H1 (cell line): ENCODE measurements at regions not wholly inside any gene's neighbourhood (a gene's known extent, or its start where the extent isn't known, plus 50 kb on each side); places are given as distances from the start of the nearest gene placed in this dataset.

Source experiments
- CTCF ChIA-PET: fragments of 300-600 bp; sonication (Branson Sonifier 250); formaldehyde crosslinking; loops from one replicate; lab custom pipeline; 2021; ENCODE audit not compliant: partially characterized antibody; lab: Charles Lee
- POLR2A ChIA-PET: fragments of 300-600 bp; sonication (Branson Sonifier 250); formaldehyde crosslinking; loops from one replicate; lab custom pipeline; 2021; ENCODE audit warnings: inconsistent platforms; ENCODE audit not compliant: partially characterized antibody; lab: Charles Lee
- DNase-seq, 2 experiments: peaks; one replicate each; pipeline versions ENCODE4 v3.0.0 to v3.0.0-alpha.2; 2010 to 2022; ENCODE audit warnings: low spot score in 2 of 2, low read depth in 1 of 2, mixed read lengths in 1 of 2
- FAIRE-seq: peaks from 2 replicates; lab custom pipeline; 2011; peaks lifted over from hg19 to GRCh38; lab: Jason Lieb, UNC
- H2AFZ ChIP-seq: 2 replicates; pipeline ENCODE4 v1.8.1; 2012; ENCODE audit warnings: low read length, inconsistent platforms
- H2AK5ac ChIP-seq: 2 replicates; pipeline ENCODE4 v1.6.1; 2013; ENCODE audit warnings: low read depth, low read length
- H2BK120ac ChIP-seq: replicated peaks from 2 replicates; pipeline ENCODE3; 2013; ENCODE audit warnings: low read depth, low read length, inconsistent platforms
- H2BK12ac ChIP-seq: 2 replicates; pipeline ENCODE4 v1.6.1; 2013; ENCODE audit warnings: low read depth, low read length
- H2BK15ac ChIP-seq: 2 replicates; pipeline ENCODE4 v1.6.1; 2013; ENCODE audit warnings: low read length
- H2BK20ac ChIP-seq: 2 replicates; pipeline ENCODE4 v1.6.1; 2013; ENCODE audit warnings: low read length
- H2BK5ac ChIP-seq: 2 replicates; pipeline ENCODE4 v1.6.1; 2013; ENCODE audit warnings: low read depth, low read length
- H3K14ac ChIP-seq: 2 replicates; pipeline ENCODE4 v1.6.1; 2013; ENCODE audit warnings: inconsistent platforms; ENCODE audit not compliant: insufficient read length
- H3K18ac ChIP-seq: 2 replicates; pipeline ENCODE4 v1.6.1; 2013; ENCODE audit warnings: low read length; ENCODE audit errors: extremely low read depth
- H3K23ac ChIP-seq: 2 replicates; pipeline ENCODE4 v1.6.1; 2013; ENCODE audit warnings: inconsistent platforms; ENCODE audit not compliant: insufficient read length
- H3K23me2 ChIP-seq: 2 replicates; pipeline ENCODE4 v1.6.1; 2013; ENCODE audit warnings: low read depth, low read length
- H3K27ac ChIP-seq: 2 replicates; pipeline ENCODE4 v1.6.1; 2011; ENCODE audit warnings: low read depth, low read length, inconsistent platforms
- H3K27me3 ChIP-seq, 4 experiments: replicated peaks in 1 of 4; 1 replicate in 1 of 4; 2 replicates in 3 of 4; pipeline versions ENCODE4 v1.6.1 to v1.8.1; 2011 to 2013; ENCODE audit warnings: low read length in 3 of 4, mild to moderate bottlenecking in 3 of 4, inconsistent platforms in 2 of 4, mixed read lengths in 2 of 4, moderate library complexity in 1 of 4; ENCODE audit not compliant: control insufficient read depth in 3 of 4, insufficient read depth in 3 of 4; ENCODE audit errors: extremely low read depth in 1 of 4
- H3K36me3 ChIP-seq, 4 experiments: 2 replicates each; pipeline versions ENCODE4 v1.6.1 to v1.8.1; 2011 to 2013; ENCODE audit warnings: mild to moderate bottlenecking in 4 of 4, low read length in 3 of 4, moderate library complexity in 2 of 4, control low read depth in 1 of 4, inconsistent platforms in 1 of 4; ENCODE audit not compliant: insufficient read depth in 4 of 4, control insufficient read depth in 2 of 4
- H3K4ac ChIP-seq: replicated peaks from 2 replicates; pipeline ENCODE3; 2013; ENCODE audit warnings: low read length, low read depth, mixed read lengths, inconsistent platforms; ENCODE audit not compliant: insufficient read length
- H3K4me1 ChIP-seq, 4 experiments: replicated peaks in 1 of 4; 1 replicate in 1 of 4; 2 replicates in 3 of 4; pipeline versions ENCODE4 v1.6.1 to v1.8.1; 2011 to 2013; ENCODE audit warnings: low read length in 3 of 4, inconsistent platforms in 2 of 4, mixed read lengths in 1 of 4; ENCODE audit not compliant: insufficient read depth in 4 of 4, control insufficient read depth in 3 of 4
- H3K4me2 ChIP-seq, 2 experiments: 2 replicates each; pipeline versions ENCODE4 v1.6.1 to v1.8.1; 2011 to 2013; ENCODE audit warnings: low read depth in 2 of 2, low read length in 2 of 2, control low read depth in 1 of 2, inconsistent platforms in 1 of 2, mild to moderate bottlenecking in 1 of 2; ENCODE audit not compliant: insufficient read depth in 1 of 2
- H3K4me3 ChIP-seq, 4 experiments: fragments of 200-600, 300-600 bp in 1 of 4; sonication (generic), shearing (Covaris generic), sonication (Bioruptor Twin) in 1 of 4; 2 replicates each; pipeline versions ENCODE4 v1.5.1 to v1.8.1; 2011 to 2016; ENCODE audit warnings: low read length in 4 of 4, low read depth in 3 of 4, control low read depth in 2 of 4, inconsistent platforms in 2 of 4, mild to moderate bottlenecking in 2 of 4, mixed read lengths in 1 of 4, moderate library complexity in 1 of 4; ENCODE audit not compliant: insufficient read depth in 2 of 4; ENCODE audit errors: extremely low read depth in 1 of 4
- H3K56ac ChIP-seq: replicated peaks from 2 replicates; pipeline ENCODE3; 2013; ENCODE audit warnings: low read depth, mild to moderate bottlenecking, mixed read lengths, low read length, inconsistent platforms; ENCODE audit not compliant: insufficient read length
- H3K79me1 ChIP-seq: 2 replicates; pipeline ENCODE4 v1.6.1; 2013; ENCODE audit warnings: low read depth, low read length, control low read depth
- H3K79me2 ChIP-seq, 2 experiments: 2 replicates each; pipeline versions ENCODE4 v1.6.1 to v1.8.1; 2012 to 2013; ENCODE audit warnings: low read length in 2 of 2, mild to moderate bottlenecking in 2 of 2, inconsistent platforms in 1 of 2; ENCODE audit not compliant: insufficient read depth in 2 of 2, control insufficient read depth in 1 of 2
- H3K9ac ChIP-seq, 4 experiments: replicated peaks in 1 of 4; 1 replicate in 1 of 4; 2 replicates in 3 of 4; pipeline versions ENCODE4 v1.6.1 to v1.8.1; 2011 to 2013; ENCODE audit warnings: low read depth in 3 of 4, low read length in 3 of 4, control low read depth in 2 of 4, mild to moderate bottlenecking in 2 of 4, moderate library complexity in 2 of 4, inconsistent platforms in 1 of 4; ENCODE audit errors: extremely low read depth in 1 of 4
- H3K9me3 ChIP-seq, 2 experiments: 2 replicates each; pipeline versions ENCODE4 v1.6.1 to v1.8.1; 2012 to 2013; ENCODE audit warnings: mild to moderate bottlenecking in 2 of 2, moderate library complexity in 2 of 2, control low read depth in 1 of 2, inconsistent platforms in 1 of 2, low read depth in 1 of 2, low read length in 1 of 2, mixed read lengths in 1 of 2; ENCODE audit not compliant: insufficient read depth in 2 of 2
- H4K20me1 ChIP-seq, 2 experiments: replicated peaks in 1 of 2; 2 replicates each; pipeline versions ENCODE3 to v1.8.1; 2011 to 2013; ENCODE audit warnings: inconsistent platforms in 2 of 2, low read length in 2 of 2, mild to moderate bottlenecking in 1 of 2; ENCODE audit not compliant: insufficient read depth in 2 of 2, control insufficient read depth in 1 of 2
- H4K5ac ChIP-seq: 2 replicates; pipeline ENCODE4 v1.6.1; 2013; ENCODE audit warnings: low read length, low read depth, mixed read lengths, inconsistent platforms; ENCODE audit not compliant: insufficient read length
- H4K8ac ChIP-seq: 2 replicates; pipeline ENCODE4 v1.8.0; 2013; ENCODE audit warnings: mild to moderate bottlenecking, moderate library complexity, low read length, inconsistent platforms; ENCODE audit not compliant: insufficient read depth; ENCODE audit errors: extremely low read depth
- H4K91ac ChIP-seq: replicated peaks from 2 replicates; pipeline ENCODE3; 2013; ENCODE audit warnings: low read length, mixed read lengths, inconsistent platforms; ENCODE audit not compliant: insufficient read length
- GABPA ChIP-seq: IDR thresholded peaks from 2 replicates; pipeline ENCODE4 v1.6.1; 2011; ENCODE audit warnings: mild to moderate bottlenecking, low read length, moderate library complexity, borderline replicate concordance; ENCODE audit not compliant: insufficient read depth
- SUZ12 ChIP-seq: fragments of 200-600 bp; sonication (generic); IDR thresholded peaks from 2 replicates; pipeline ENCODE4 v1.6.1; 2012; ENCODE audit warnings: mild to moderate bottlenecking, inconsistent platforms, low read length, moderate library complexity, mixed read lengths
- TF ChIP-seq, protein P1 (sequence below): IDR thresholded peaks from 2 replicates; pipeline ENCODE4 v1.6.1; 2011; ENCODE audit warnings: low read length, improper control_type of control experiment

DNA sequence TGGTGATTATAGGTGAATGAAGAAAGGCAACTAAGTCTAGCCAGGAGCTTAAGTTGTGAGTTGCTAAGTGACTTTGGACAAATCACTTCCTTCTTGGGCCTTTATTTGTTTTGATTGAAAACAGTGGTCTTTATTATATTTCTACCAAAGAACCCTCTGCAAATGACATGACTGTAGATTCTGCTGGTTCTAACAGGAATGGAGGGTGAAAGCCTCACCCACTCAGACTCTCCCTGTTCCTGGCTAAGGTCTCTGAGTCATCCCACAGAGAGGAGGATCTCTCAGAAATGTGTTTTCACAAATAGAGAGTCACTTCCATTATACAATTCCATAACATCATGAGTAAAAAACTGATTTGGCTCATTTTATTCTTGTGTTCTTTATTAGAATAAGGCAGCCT, 583.9 kb upstream of the LRRC4C start:
- Histone ChIP-seq H4K8ac (no peak overlapping the region), H3K27ac (no peak overlapping the region), H2BK5ac (no peak overlapping the region), H3K9me3 (no peaks in the 10 kb centered on the region), H3K9ac (no peak overlapping the region), H3K4ac (no peak overlapping the region), H3K14ac (no peak overlapping the region), H2BK20ac (no peak overlapping the region), H3K18ac (no peak overlapping the region), H4K20me1 (no peaks in the 10 kb centered on the region), H3K79me2 (no peaks in the 10 kb centered on the region), H3K4me3 (no peak overlapping the region), H3K23me2 (no peaks in the 10 kb centered on the region)
- no peak for FAIRE-seq
- no peak for TF ChIP-seq GABPA
- TF ChIP-seq SUZ12, result no peak
- TF ChIP-seq, protein P1, sequence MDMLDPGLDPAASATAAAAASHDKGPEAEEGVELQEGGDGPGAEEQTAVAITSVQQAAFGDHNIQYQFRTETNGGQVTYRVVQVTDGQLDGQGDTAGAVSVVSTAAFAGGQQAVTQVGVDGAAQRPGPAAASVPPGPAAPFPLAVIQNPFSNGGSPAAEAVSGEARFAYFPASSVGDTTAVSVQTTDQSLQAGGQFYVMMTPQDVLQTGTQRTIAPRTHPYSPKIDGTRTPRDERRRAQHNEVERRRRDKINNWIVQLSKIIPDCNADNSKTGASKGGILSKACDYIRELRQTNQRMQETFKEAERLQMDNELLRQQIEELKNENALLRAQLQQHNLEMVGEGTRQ, result no peak
- TF ChIP-seq, all 59 proteins: peak for 0
- CTCF ChIA-PET, result no interaction called here
- Histone ChIP-seq H2BK120ac (no peak overlapping the region), H3K79me1 (no peaks in the 10 kb centered on the region), H4K5ac (no peak overlapping the region), H2AFZ (no peak overlapping the region), H2AK5ac (no peak overlapping the region), H2BK15ac (no peak overlapping the region), H3K4me1 (no peaks in the 10 kb centered on the region), H3K23ac (no peak overlapping the region), H3K36me3 (no peaks in the 10 kb centered on the region), H4K91ac (no peak overlapping the region), H3K56ac (no peak overlapping the region), H3K4me2 (no peak overlapping the region), H3K27me3 (peaks cover 0 to 1% (median 0%) of the 10 kb centered on the region in 4 experiments; a peak in 1 of 7 replicates), H2BK12ac (no peak overlapping the region)
- no peak for DNase-seq
- POLR2A ChIA-PET, result no interaction called here
